GM19043 (cell line): ENCODE measurements at regions not wholly inside any gene's neighbourhood (a gene's known extent, or its start where the extent isn't known, plus 50 kb on each side); places are given as distances from the start of the nearest gene placed in this dataset.
"Not testable (repeated sequence)": the region's sequence is repeated elsewhere in the genome, so short reads cannot be mapped to it uniquely, and the experiment has no call there.

Experiments used
- ATAC-seq: cut with Tn5 transposase; IDR thresholded peaks from one replicate; pipeline ENCODE4 v1.9.1; 2021; ENCODE audit warnings: low read depth; ENCODE audit not compliant: unreplicated experiment

DNA sequence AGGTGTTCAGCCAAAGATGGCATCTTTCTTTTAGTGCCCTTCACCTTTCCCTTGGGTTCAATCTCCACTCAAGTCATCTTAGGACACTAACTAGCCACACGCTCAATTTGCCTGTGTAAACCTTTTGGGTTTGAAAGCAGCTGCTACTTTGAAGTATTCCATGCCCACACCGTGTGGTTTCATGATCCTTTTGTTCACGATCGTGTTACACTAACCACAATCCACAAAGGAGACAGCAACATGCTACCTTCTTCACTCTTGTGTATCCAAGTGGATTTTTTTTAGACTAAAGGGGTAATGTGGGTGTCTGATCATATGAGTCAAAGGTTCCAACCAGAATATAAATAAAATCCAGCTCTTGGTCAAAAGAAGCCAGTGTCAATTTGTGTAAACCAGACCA, 122.7 kb upstream of the FAR2 start:
- no peak for ATAC-seq

DNA sequence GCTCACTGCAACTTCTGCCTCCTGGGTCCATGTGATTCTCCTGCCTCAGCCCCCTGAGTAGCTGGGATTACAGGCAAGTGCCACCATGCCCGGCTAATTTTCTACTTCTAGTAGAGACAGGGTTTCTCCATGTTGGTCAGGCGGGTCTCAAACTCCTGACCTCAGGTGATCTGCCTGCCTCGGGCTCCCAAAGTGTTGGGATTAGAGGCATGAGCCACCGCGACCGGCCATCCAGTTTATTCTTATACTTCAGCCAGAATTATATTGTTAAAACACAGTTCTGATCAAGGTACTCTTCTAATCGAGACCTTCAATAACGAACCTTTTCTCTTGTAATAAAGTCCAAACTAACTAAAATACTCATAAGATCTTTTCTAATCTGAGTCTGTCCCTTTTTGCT, 119.6 kb upstream of the FAR2 start:
- ATAC-seq: not testable (repeated sequence)

DNA sequence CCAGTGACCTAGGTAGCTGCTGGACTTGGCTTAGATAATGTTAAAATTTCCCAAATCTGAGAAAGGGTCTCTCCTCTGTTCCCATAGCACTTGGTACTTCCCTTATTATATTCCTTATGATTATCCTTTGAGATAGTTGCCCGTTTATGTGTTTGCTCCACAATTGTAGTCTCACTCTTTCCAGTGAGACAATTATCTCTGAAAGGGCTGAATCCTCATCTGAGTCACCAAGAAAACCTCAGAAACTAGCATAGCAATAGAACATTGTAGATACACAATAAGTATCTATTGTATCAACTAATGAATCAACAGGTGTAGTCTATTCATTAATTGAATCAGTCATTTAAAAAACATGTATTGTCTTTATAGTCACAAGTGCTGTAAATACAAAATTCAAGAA, 119.1 kb upstream of the FAR2 start:
- ATAC-seq: no peak

DNA sequence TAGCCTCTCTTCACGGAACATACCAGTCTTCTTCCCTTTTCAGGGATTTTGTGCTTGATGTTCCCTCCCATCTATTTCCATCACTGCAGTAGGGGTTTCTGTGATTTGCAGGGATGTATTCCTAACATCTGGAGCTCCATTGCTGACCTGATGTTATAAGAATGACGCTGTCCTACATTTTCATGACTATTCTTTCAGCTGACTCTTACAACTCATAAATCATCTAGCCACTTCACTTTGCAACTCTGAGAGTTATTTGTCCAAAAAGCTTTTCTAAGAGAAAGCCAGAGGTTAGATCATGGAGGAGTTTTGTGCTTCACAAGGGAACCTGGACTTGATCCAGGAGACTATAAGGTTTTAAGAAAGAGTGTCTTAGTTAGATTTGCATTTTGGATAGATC, 116.6 kb upstream of the FAR2 start:
- no peak for ATAC-seq

DNA sequence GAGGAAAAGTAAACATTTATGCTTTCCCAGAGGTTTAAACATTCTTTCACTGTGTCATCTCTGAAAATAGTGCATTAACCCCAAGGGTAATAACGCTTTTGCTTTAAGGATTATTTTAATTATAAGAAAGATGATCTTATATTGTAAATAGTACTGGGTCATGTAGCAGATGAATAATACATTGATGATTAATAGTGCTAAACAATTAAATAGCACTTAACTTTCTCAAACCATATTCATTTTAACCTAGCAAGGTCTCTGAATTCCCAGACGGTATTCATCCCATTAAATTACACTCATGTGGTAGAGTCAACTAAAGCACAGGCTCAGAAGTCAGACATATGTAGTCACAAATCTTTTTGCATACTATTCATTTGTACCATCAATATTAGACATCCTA, 115.6 kb upstream of the FAR2 start:
- ATAC-seq: no peak

DNA sequence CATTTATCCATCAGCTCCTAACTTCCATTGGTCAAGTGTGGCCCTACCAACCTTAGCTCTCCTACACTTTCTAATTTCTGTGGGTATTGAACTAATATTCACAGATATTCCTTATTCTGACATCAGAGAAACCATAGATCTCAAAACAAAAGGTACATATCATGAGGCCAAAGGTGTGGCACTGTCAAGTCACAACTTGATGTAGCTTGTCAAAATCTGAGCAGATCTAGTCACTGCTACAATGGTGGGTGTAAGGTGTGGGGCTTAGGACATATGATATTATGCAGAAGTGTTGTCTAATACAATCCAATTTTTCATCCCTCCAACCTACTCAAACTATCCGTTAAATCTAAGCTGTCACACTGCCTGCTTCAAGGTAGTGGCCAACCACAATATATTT, 114.0 kb upstream of the FAR2 start:
- ATAC-seq: no peak

DNA sequence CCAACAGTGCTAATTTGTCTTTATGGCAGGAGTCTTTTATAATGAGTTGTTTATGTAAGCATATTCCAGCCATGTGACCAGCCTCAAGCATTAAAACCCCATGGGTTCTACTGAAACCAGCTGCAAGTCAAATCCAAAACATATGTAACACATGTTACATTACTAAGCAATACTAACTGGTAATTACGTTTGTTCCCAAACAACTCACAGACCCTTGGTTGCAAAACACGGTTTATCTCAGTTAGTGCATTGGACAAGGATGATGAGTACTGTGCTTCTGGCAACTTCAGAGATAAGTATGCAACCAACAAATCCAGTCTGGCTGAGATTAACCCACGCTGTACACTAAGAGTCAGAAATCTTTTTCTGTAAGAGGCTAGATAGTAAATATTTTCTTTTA, 110.1 kb upstream of the FAR2 start:
- ATAC-seq: no peak

DNA sequence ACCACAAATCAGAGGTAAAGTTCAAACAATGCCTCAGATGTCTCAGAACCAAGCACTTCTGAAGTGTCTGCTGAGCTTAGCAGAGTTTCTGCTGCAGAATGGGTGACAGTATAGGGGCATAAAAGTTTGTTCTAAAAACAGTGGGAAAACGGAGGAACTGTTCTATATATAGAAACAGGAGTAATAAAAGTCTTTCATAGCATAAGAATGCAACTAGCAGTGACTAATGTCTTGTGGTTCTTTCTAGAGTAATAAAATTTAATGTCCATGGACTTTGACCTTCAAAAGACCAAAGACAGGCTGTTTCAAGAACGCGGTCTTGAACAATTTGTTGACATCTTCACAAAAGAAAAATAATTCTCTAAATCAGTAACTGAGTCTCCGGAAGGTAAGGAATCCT, 107.5 kb upstream of the FAR2 start:
- ATAC-seq: no peak

DNA sequence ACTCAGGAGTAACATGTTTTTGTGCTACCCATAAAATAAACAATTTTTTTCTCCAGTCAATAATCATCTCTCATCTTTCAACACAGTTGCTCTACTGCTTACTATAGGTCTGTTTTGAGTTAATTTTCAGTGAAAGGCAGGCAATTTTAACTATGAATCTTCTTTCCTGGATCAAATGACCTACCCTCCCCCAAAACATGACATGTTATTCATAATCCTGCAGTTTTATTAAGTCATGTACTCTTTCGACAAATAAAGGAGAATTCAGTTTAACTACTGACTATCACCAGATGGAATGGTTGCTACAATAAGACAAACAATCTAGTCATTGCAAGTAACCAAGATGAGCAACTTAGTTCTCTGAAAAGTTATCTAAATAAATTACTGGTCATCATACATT, 106.0 kb upstream of the FAR2 start:
- ATAC-seq: no peak

DNA sequence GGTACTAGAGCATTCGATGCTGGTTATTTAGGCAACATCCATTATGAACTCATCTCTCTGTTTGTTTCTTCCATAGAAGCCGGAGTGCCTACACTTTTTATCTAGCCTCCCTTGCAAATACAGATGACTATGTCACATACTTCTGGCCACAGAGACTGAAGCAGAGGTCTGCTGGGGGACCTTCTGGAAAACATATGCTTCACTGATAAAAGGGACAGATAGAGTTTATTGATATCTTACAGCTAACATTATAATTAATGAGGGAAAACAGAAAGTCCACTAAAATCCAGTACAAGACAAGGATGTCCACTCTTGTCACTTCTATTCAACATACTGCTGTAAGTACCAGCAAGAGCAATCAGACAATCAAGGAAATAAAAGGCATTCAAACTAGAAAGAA, 104.3 kb upstream of the FAR2 start:
- no peak for ATAC-seq

DNA sequence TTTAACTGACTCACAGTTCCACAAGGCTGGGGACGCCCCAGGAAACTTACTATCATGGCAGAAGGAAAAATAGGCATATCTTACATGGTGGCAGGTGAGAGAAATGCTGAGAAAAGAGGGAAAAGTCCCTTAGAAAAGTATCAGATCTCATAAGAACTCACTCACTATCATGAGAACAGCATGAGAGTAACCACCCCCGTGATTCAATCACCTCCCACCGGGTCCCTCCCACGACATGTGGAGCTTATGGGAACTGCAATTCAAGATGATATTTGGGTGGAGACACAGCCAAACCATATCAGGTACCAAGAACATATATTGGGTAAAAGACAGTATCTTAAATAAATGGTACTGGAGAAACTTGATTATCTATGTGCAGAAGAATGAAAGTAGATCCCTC, 100.3 kb upstream of the FAR2 start:
- no peak for ATAC-seq

DNA sequence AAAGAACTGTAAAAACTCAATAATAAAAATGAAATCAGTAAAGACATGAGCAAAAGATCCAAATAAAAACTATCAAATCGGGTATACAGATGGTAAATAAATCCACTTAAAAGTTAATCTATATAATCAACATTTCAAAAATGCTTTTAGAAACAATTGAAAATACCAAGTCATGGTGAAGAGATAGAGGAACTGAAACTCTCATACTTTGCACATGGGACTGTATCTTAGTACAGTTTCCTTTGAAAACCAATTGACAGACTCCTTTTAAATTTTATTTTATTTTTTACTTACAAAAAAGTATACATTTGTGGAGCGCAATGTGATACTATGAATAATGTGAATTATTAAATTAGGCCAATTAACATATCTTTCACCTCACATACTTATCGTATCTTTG, 98.6 kb upstream of the FAR2 start:
- ATAC-seq: peak; percentile 51

DNA sequence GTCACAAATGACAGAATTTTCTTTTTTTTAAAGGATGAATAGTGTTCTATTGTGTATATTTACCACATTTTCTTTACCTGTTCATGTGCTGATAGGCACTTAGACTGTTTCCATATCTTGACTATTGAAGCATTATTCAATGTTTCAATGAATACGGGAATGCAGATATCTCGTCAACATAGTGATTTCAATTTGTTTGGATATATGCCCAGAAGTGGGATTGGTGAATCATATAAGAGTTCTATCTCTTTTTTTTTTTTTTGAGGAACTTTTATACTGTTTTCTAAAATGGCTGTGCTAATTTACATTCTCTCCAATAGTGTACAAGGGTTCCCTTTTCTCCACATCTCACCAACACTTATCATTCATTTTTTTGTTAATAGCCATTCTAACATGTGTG, 97.9 kb upstream of the FAR2 start:
- no peak for ATAC-seq

DNA sequence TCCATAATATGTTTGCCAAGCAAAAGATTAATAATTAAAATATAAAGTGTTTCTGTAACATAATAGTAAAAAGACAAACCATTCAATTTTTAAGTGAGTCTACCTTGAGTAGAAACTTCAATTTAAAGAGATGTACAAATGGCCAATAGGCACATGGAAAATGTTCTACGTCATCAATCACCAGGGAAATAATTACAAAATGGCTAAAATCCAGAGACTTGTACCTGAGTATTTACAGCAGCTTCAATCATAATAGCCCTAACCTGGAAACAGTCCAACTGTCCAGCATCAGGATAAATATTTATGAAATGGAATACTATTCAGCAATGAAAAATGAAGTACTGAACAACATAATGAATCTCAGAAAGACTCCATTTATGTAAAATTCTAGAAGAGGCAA, 95.5 kb upstream of the FAR2 start:
- ATAC-seq: no peak

DNA sequence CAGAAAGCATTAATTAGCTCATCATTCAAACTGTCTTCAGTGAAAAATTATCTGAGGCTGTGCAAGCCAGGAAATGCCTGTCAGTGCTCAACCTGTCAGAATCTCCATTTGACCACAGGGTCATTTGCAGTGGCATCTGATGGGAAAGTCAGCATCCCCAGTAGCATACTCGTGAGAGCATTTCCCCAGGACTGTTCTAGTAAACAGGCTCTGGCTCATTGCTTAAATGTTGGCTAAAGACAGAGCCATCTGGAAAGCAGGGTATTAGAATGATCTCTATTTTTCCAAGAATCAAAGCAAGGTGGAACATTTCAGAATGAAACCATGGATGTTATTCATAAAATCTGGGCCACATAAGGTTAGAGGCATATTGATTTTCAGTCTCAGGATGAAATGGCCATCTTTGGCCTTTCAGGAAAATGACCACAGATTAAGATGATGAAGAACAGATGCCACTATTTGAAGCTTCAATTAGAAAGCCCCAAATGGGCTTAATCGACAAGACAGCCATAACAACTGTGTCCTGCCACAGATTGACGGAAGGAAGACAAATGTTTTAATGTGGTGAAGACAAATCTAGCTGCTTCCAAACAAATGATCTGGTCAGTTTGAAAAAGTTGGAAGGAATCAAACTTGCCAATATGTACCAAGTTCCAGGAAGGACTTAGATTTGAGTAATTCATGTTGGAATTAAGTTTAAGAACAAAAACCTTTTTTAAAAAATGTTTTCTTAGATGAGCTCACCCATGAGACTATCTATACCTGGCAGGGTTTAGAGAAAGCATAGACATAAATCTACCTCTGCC, 94.0 kb upstream of the FAR2 start:
- ATAC-seq: no peak

DNA sequence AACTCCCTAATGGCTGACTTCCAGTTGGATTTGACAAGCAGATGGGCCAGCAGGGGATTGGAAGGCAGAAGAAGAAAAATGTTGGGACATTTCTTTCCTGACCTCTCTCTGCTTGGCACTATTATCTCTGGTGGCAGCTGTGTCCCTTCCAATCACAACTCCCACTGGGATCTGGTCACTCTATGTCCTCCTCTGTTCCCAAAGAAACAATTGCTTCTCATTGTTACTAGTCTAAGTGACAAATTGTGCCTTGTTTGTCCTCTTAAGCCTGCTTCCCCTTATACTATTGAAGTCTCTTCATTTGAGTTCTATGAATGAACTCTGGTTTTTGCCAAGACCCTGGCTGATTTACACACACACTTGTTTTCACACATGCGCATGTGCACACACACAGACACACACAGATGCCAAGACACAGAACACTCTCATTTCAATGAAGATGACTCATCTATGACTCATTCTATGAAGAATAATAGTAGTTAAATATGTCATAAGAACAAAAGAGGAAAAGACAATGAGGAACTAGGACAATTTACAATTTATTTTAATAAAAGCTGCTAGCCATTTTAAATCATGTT, 83.0 kb upstream of the FAR2 start:
- ATAC-seq: peak; percentile 53

DNA sequence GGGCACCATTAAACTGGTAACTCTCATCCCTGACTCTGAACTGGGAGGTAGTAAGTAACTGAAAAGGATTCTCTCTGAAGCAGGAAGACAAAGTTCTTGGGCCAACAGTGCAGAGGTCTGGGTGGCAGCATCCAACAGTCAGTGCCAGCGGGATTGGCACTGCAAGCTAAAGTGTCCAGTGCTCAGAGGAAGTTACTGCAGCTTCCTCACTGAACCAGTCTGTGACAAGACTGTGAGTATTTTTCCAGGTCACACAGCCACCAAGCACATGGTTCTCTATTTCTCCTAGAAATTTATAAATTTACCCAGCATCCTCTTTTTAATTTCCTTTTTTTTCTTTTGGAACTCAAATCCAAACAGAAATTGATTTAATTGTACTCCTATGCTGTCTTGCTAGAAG, 81.6 kb upstream of the FAR2 start:
- no peak for ATAC-seq

DNA sequence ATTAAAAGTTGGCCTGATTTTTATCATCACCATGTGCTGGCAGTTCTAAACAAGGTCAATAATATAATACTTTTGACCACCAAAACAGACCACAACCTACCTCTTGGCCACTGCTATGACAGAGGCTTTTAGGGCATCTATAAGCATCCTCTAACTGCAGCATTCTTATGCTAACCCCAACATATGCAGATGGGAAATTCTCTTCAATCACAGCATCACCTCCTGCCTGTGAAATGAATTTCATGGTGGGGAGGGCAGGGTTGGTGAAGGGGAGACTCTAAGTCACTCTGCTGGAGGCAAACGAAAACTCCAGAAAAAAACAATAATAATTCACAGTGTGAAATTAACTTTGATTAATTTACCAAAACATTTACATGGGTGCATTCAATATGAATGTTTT, 78.8 kb upstream of the FAR2 start:
- no peak for ATAC-seq

DNA sequence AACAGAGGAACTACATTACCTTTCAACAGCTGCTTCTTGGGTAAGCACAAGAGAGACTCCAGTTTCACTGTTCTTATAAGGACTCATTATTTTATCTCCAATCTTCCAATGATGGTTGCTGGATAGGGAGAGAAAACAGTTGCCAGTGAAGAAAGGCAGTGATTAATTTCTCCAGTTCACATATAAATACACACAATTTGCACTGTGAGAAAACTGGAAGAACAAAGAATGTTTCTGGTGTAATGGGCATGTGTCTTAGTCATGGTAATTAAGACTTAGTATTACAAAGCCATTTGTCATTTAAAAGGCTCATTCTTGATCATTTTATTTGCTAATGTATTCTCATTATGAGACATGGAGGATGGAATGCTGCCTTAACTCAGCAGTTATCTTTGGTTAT, 78.0 kb upstream of the FAR2 start:
- ATAC-seq: no peak

DNA sequence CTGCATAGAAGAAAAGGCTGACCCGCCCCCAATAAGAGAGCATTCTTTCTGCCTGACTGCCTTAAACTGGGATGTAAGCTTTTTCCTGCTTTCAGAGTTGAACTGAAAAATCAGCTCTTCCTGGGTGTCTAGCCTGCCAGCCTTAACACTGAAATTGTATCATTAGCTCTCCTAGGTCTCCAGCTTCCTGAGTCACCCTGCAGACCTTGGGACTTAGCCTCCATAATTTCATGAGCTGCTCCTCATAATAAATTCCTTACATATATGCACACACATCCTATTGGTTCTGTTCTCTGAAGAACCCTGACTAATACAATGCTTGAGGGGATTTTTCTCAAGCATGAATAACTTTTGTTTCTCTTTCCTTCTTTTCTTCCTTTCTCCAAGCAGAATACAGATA, 76.4 kb upstream of the FAR2 start:
- ATAC-seq: no peak

DNA sequence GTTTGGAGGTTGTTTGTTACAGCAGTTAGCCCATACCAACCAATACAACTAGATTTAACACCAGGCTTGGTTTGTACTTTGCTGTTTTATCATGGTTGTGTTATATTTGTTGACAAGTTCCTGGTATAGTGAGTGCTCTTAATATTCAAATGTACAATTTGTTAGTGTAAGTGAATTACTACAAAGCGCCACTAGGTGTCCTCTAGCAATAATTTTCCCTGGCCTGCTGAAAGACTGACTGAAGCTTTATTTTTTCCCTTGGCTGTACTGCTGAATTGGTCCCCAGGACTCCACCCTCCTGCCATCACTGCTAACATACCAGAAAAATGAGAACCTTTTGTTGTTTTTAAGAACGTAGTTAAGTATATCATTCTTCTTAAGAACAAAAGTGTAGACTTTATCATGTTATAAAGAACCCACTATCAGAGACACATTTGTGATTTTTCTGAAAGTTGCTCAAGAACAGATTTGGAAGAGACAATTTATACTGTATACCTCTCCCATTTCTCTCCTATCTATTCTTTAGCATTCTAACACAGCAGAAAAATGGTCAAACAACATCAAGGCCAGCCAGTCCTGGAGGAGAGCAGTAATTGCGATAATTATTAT, 75.3 kb upstream of the FAR2 start:
- ATAC-seq: peak; percentile 72

DNA sequence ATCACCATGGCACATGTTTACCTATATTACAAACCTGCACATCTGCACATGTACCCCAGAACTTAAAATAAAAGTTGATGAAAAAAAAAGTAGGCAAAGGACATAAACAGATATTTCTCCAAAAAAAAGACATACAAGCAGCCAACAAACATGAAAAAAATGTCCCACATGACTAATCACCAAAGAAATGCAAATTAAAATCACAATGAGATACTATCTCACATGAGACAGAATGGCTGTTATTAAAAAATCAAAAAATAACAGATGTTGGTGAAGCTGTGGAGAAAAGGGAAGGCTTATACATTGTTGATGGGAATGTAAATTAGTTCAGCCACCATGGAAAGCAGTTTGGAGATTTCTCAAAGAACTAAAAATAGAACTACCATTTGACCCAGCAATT, 68.0 kb upstream of the FAR2 start:
- ATAC-seq: no peak
